ENCODE measurements at regions not wholly inside any gene's neighbourhood (a gene's known extent, or its start where the extent isn't known, plus 50 kb on each side); places are given as distances from the start of the nearest gene placed in this dataset.

GRCh38 chr9:85408494-85408893 is 333.3 kb downstream of the AGTPBP1 start:
- no peak overlapping the region for H3K4me3 ChIP-seq (ENCODE audit: low read depth in 2 of 2, low read length in 2 of 2)
- no peak overlapping the region for H3K27ac ChIP-seq (ENCODE audit: low read length)
- H3K27me3 ChIP-seq (ENCODE audit: control insufficient read depth, insufficient read depth, low read length): no peaks in the 10 kb centered on the region
- TF ChIP-seq POLR2AphosphoS5 (IDR thresholded peaks at IDR 0.05; ENCODE audit: low read depth, low read length): no peak
- no peak for TF ChIP-seq REST (IDR thresholded peaks at IDR 0.05; ENCODE audit: insufficient read depth in 1 of 2, low read depth in 2 of 2, low read length in 1 of 2)
- TF ChIP-seq TCF7L2 (IDR thresholded peaks at IDR 0.05; ENCODE audit: low read depth, low read length): no peak
- TF ChIP-seq CTCF (IDR thresholded peaks at IDR 0.05): no peak
- TF ChIP-seq SIN3A (IDR thresholded peaks at IDR 0.05; ENCODE audit: borderline replicate concordance, insufficient read depth, low read depth, low read length): no peak
- ATAC-seq (no peak), DNase-seq (ENCODE audit: low read depth, low spot score) (no peak)
- in situ Hi-C loops (cut with HindIII; ENCODE audit: low pct_unique_long_range_greater_than_20kb, low sequenced_read_pairs): no loop called here
- CTCF ChIA-PET: no interaction called here
- intact Hi-C loops (cut with micrococcal nuclease; ENCODE audit: unreplicated experiment): no loop called here
- no peaks in the 10 kb centered on the region for H3K9me3 ChIP-seq (ENCODE audit: control insufficient read depth, insufficient read depth, low read depth, low read length)
- no TSS peak for BruUV-seq (replicated peaks)
- POLR2A ChIA-PET: no interaction called here
- H3K4me1 ChIP-seq (ENCODE audit: control insufficient read depth, insufficient read depth, low read length): no peaks in the 10 kb centered on the region
- H3K36me3 ChIP-seq (ENCODE audit: control insufficient read depth, insufficient read depth, low read length): no peaks in the 10 kb centered on the region

GRCh38 chr9:85405566-85405950 is 336.2 kb downstream of the AGTPBP1 start:
- no TSS peak for BruUV-seq (replicated peaks)
- Histone ChIP-seq H3K27me3 (ENCODE audit: control insufficient read depth, insufficient read depth, low read length) (no peaks in the 10 kb centered on the region), H3K36me3 (ENCODE audit: control insufficient read depth, insufficient read depth, low read length) (no peaks in the 10 kb centered on the region), H3K27ac (ENCODE audit: low read length) (no peak overlapping the region), H3K4me1 (ENCODE audit: control insufficient read depth, insufficient read depth, low read length) (no peaks in the 10 kb centered on the region), H3K4me3 (ENCODE audit: low read depth in 2 of 2, low read length in 2 of 2) (no peak overlapping the region), H3K9me3 (ENCODE audit: control insufficient read depth, insufficient read depth, low read depth, low read length) (no peaks in the 10 kb centered on the region)
- in situ Hi-C loops (cut with HindIII; ENCODE audit: low pct_unique_long_range_greater_than_20kb, low sequenced_read_pairs): no loop called here
- no peak for TF ChIP-seq POLR2AphosphoS5 (IDR thresholded peaks at IDR 0.05; ENCODE audit: low read depth, low read length)
- TF ChIP-seq REST (IDR thresholded peaks at IDR 0.05; ENCODE audit: insufficient read depth in 1 of 2, low read depth in 2 of 2, low read length in 1 of 2): no peak
- no peak for TF ChIP-seq SIN3A (IDR thresholded peaks at IDR 0.05; ENCODE audit: borderline replicate concordance, insufficient read depth, low read depth, low read length)
- TF ChIP-seq TCF7L2 (IDR thresholded peaks at IDR 0.05; ENCODE audit: low read depth, low read length): no peak
- no peak for TF ChIP-seq CTCF (IDR thresholded peaks at IDR 0.05)
- CTCF ChIA-PET: no interaction called here
- ATAC-seq: no peak
- POLR2A ChIA-PET: interaction anchor here (0.6 kb wide), 1 partner anchor 15 kb away, joined by 8 read pairs; no protein-coding TSS in a partner anchor
- intact Hi-C loops (cut with micrococcal nuclease; ENCODE audit: unreplicated experiment): no loop called here
- no peak for DNase-seq (ENCODE audit: low read depth, low spot score)
